SK-N-SH treated with all-trans-retinoic acid at 6 μM for 48 hours (cell line): ENCODE measurements at regions not wholly inside any gene's neighbourhood (a gene's known extent, or its start where the extent isn't known, plus 50 kb on each side); places are given as distances from the start of the nearest gene placed in this dataset.

Experiments used
- ATAC-seq: fragments of 200-7000 bp; cut with Tn5 transposase; 3 replicates; pipeline ENCODE4 v1.9.1; 2020; ENCODE audit warnings: mild to moderate bottlenecking, moderate library complexity
- ARNTL ChIP-seq: fragments of 450-650 bp; formaldehyde crosslinking; IDR thresholded peaks from 2 replicates; pipeline ENCODE4 v1.5.0; 2020; ENCODE audit warnings: low read depth, mild to moderate bottlenecking, moderate library complexity, borderline replicate concordance
- BACH2 ChIP-seq: fragments of 250-450 bp; sonication (Bioruptor Pico); IDR thresholded peaks from 2 replicates; pipeline ENCODE4 v1.9.0; 2021; ENCODE audit warnings: mild to moderate bottlenecking, borderline replicate concordance
- CREB5 ChIP-seq: fragments of 250-450 bp; sonication (Bioruptor Pico); IDR thresholded peaks from 2 replicates; pipeline ENCODE4 v1.5.1; 2020; ENCODE audit warnings: low read depth, mild to moderate bottlenecking, moderate library complexity
- CSDC2 ChIP-seq: fragments of 250-450 bp; sonication (Bioruptor Pico); IDR thresholded peaks from 2 replicates; pipeline ENCODE4 v1.5.0; 2020; ENCODE audit warnings: mild to moderate bottlenecking, moderate library complexity
- CSRNP3 ChIP-seq: fragments of 250-450 bp; sonication (Bioruptor Pico); IDR thresholded peaks from 2 replicates; pipeline ENCODE4 v1.5.1; 2021; ENCODE audit warnings: mild to moderate bottlenecking, moderate library complexity
- ESRRG ChIP-seq: fragments of 250-450 bp; sonication (Bioruptor Pico); IDR thresholded peaks from 2 replicates; pipeline ENCODE4 v1.6.1; 2021; ENCODE audit warnings: mild to moderate bottlenecking
- ISL1 ChIP-seq: fragments of 250-450 bp; sonication (Bioruptor Pico); IDR thresholded peaks from 2 replicates; pipeline ENCODE4 v2.1.2; 2022; ENCODE audit warnings: mild to moderate bottlenecking, moderate library complexity
- OSR1 ChIP-seq: fragments of 250-450 bp; sonication (Bioruptor Pico); IDR thresholded peaks from 2 replicates; pipeline ENCODE4 v1.8.0; 2022; ENCODE audit warnings: moderate library complexity, mild to moderate bottlenecking, inconsistent platforms
- PATZ1 ChIP-seq: fragments of 250-450 bp; sonication (Bioruptor Pico); IDR thresholded peaks from 2 replicates; pipeline ENCODE4 v1.8.0; 2020; ENCODE audit warnings: mild to moderate bottlenecking, moderate library complexity, borderline replicate concordance
- POU6F1 ChIP-seq: fragments of 250-450 bp; sonication (Bioruptor Pico); IDR thresholded peaks from 2 replicates; pipeline ENCODE4 v1.8.0; 2021; ENCODE audit warnings: low read depth, mild to moderate bottlenecking, moderate library complexity, borderline replicate concordance
- PPARA ChIP-seq: fragments of 250-450 bp; sonication (Bioruptor Pico); IDR thresholded peaks from 2 replicates; pipeline ENCODE4 v1.5.0; 2020; ENCODE audit warnings: mild to moderate bottlenecking, borderline replicate concordance
- RARB ChIP-seq: fragments of 250-450 bp; sonication (Bioruptor Pico); IDR thresholded peaks from 2 replicates; pipeline ENCODE4 v1.8.0; 2021; ENCODE audit warnings: mild to moderate bottlenecking, moderate library complexity
- SNAI2 ChIP-seq: fragments of 250-450 bp; sonication (Bioruptor Pico); IDR thresholded peaks from 2 replicates; pipeline ENCODE4 v1.5.0; 2020; ENCODE audit warnings: mild to moderate bottlenecking, moderate library complexity
- TCF4 ChIP-seq: fragments of 250-450 bp; sonication (Bioruptor Pico); IDR thresholded peaks from 2 replicates; pipeline ENCODE4 v1.8.0; 2021; ENCODE audit warnings: mild to moderate bottlenecking, moderate library complexity, borderline replicate concordance
- TOX ChIP-seq: fragments of 250-450 bp; sonication (Bioruptor Pico); IDR thresholded peaks from 2 replicates; pipeline ENCODE4 v1.8.0; 2021; ENCODE audit warnings: mild to moderate bottlenecking, moderate library complexity, borderline replicate concordance
- TSHZ2 ChIP-seq: fragments of 250-450 bp; sonication (Bioruptor Pico); IDR thresholded peaks from 2 replicates; pipeline ENCODE4 v1.5.0; 2020; ENCODE audit warnings: mild to moderate bottlenecking, moderate library complexity
- ZC3H10 ChIP-seq: fragments of 250-450 bp; sonication (Bioruptor Pico); IDR thresholded peaks from 2 replicates; pipeline ENCODE4 v1.5.1; 2021; ENCODE audit warnings: mild to moderate bottlenecking, moderate library complexity
- ZFP3 ChIP-seq: fragments of 250-450 bp; sonication (Bioruptor Pico); IDR thresholded peaks from 2 replicates; pipeline ENCODE4 v1.5.0; 2020; ENCODE audit warnings: mild to moderate bottlenecking, moderate library complexity
- ZFP30 ChIP-seq: fragments of 450-650 bp; formaldehyde crosslinking; IDR thresholded peaks from 2 replicates; pipeline ENCODE4 v1.5.0; 2022; ENCODE audit warnings: mild to moderate bottlenecking, moderate library complexity
- ZNF565 ChIP-seq: fragments of 450-650 bp; formaldehyde crosslinking; conservative IDR thresholded peaks from 2 replicates; pipeline ENCODE4 v1.5.0; 2020; ENCODE audit warnings: low read depth, mild to moderate bottlenecking, moderate library complexity
- ZNF70 ChIP-seq: fragments of 450-650 bp; formaldehyde crosslinking; IDR thresholded peaks from 2 replicates; pipeline ENCODE4 v1.5.0; 2020; ENCODE audit warnings: mild to moderate bottlenecking, moderate library complexity

- TF ChIP-seq CSDC2 (no peak), PPARA (CRISPR knock-in tag) (no peak), ESRRG (CRISPR knock-in tag) (no peak), SNAI2 (no peak), ZNF70 (CRISPR knock-in tag) (no peak), POU6F1 (CRISPR knock-in tag) (no peak), OSR1 (no peak), TOX (CRISPR knock-in tag) (no peak), PATZ1 (no peak)
- TF ChIP-seq, all 23 proteins: peak for 0
- ATAC-seq = no peak
Observed at GRCh38 chr10:131662851-131663250, 238.0 kb upstream of the PPP2R2D start.

- ATAC-seq = no peak
Observed at GRCh38 chr10:131663351-131663750, 237.5 kb upstream of the PPP2R2D start.

GRCh38 chr10:131666091-131666490 is 234.7 kb upstream of the PPP2R2D start:
- ATAC-seq = no peak
- no peak for TF ChIP-seq ZNF565
- no peak for TF ChIP-seq PPARA (CRISPR knock-in tag)
- no peak for TF ChIP-seq CSDC2
- TF ChIP-seq CREB5 (CRISPR knock-in tag) = no peak
- no peak for TF ChIP-seq CSRNP3 (CRISPR knock-in tag)
- TF ChIP-seq BACH2 = no peak

More at GRCh38 chr10:131663351-131663750, 237.5 kb upstream of the PPP2R2D start:
- TF ChIP-seq OSR1 = no peak
- TF ChIP-seq, all 23 proteins: peak for 0

- TF ChIP-seq ZFP30 (no peak), ESRRG (CRISPR knock-in tag) (no peak), SNAI2 (no peak), TSHZ2 (CRISPR knock-in tag) (no peak), RARB (CRISPR knock-in tag) (no peak), ZC3H10 (CRISPR knock-in tag) (no peak), TCF4 (no peak), ARNTL (no peak), OSR1 (no peak), PPARA (CRISPR knock-in tag) (no peak), CSDC2 (no peak), ZNF565 (no peak), PATZ1 (no peak), CSRNP3 (CRISPR knock-in tag) (no peak), BACH2 (no peak), POU6F1 (CRISPR knock-in tag) (no peak), ISL1 (CRISPR knock-in tag) (no peak), ZFP3 (CRISPR knock-in tag) (no peak)
Observed at GRCh38 chr10:131667047-131667446, 233.8 kb upstream of the PPP2R2D start.

More at GRCh38 chr10:131667047-131667446, 233.8 kb upstream of the PPP2R2D start:
- ATAC-seq = no peak
